SK-N-SH (cell line): ENCODE measurements at regions not wholly inside any gene's neighbourhood (a gene's known extent, or its start where the extent isn't known, plus 50 kb on each side); places are given as distances from the start of the nearest gene placed in this dataset.

Source experiments
- CTCF ChIA-PET: fragments of 300-600, 350-600 bp; formaldehyde crosslinking; extraction: SDS; loops from one replicate; lab custom pipeline; 2021; lab: Yijun Ruan, JAX
- POLR2A ChIA-PET: fragments of 350-600 bp; sonication (Branson Sonifier 250); formaldehyde crosslinking; extraction: SDS; loops from one replicate; lab custom pipeline; 2020; ENCODE audit warnings: antibody characterized with exemption, inconsistent platforms; lab: Yijun Ruan, JAX
- DNase-seq: peaks from one replicate; pipeline ENCODE4 v3.0.0; 2012
- H2AFZ ChIP-seq: fragments of 200-600 bp; sonication (generic); 2 replicates; pipeline ENCODE4 v1.8.1; 2016; ENCODE audit warnings: antibody characterized with exemption, mild to moderate bottlenecking, low read depth
- H3F3A ChIP-seq: fragments of 200-600 bp; sonication (generic); replicated peaks from 2 replicates; pipeline ENCODE3; 2016; ENCODE audit warnings: antibody characterized with exemption, mild to moderate bottlenecking; ENCODE audit not compliant: insufficient read depth
- H3K27ac ChIP-seq, 2 experiments: fragments of 200-500 bp in 1 of 2; fragments of 200-600 bp in 1 of 2; sonication (Bioruptor generic) in 1 of 2; sonication (generic), shearing (Covaris generic) in 1 of 2; 2 replicates each; pipeline versions ENCODE4 v1.5.1 to v1.6.1; 2014 to 2016; ENCODE audit warnings: low read depth in 2 of 2, inconsistent platforms in 1 of 2, low read length in 1 of 2, mild to moderate bottlenecking in 1 of 2, mixed read lengths in 1 of 2
- H3K27me3 ChIP-seq: fragments of 200-600 bp; sonication (generic), shearing (Covaris generic); 2 replicates; pipeline ENCODE4 v1.6.1; 2016; ENCODE audit warnings: mixed run types; ENCODE audit not compliant: insufficient read depth
- H3K36me3 ChIP-seq, 2 experiments: fragments of 200-500 bp in 1 of 2; fragments of 200-600 bp in 1 of 2; sonication (Bioruptor generic) in 1 of 2; sonication (generic) in 1 of 2; replicated peaks in 1 of 2; 2 replicates each; pipeline versions ENCODE3 to v1.5.1; 2014 to 2016; ENCODE audit warnings: low read length in 1 of 2, mild to moderate bottlenecking in 1 of 2; ENCODE audit not compliant: insufficient read depth in 2 of 2, control insufficient read depth in 1 of 2
- H3K4me1 ChIP-seq, 2 experiments: fragments of 200-500 bp in 1 of 2; fragments of 200-600 bp in 1 of 2; sonication (Bioruptor generic) in 1 of 2; sonication (generic), shearing (Covaris generic) in 1 of 2; 2 replicates each; pipeline versions ENCODE4 v1.5.1 to v1.6.1; 2014 to 2016; ENCODE audit warnings: low read depth in 1 of 2, low read length in 1 of 2, mixed run types in 1 of 2; ENCODE audit not compliant: insufficient read depth in 2 of 2, control insufficient read depth in 1 of 2
- H3K4me2 ChIP-seq: fragments of 200-600 bp; sonication (generic), shearing (Covaris generic); 2 replicates; pipeline ENCODE4 v1.6.1; 2017; ENCODE audit warnings: mixed run types
- H3K4me3 ChIP-seq, 2 experiments: fragments of 200-500 bp in 1 of 2; fragments of 200-600 bp in 1 of 2; sonication (Bioruptor generic) in 1 of 2; sonication (generic), shearing (Covaris generic) in 1 of 2; 2 replicates each; pipeline versions ENCODE4 v1.5.1 to v1.8.1; 2014 to 2016; ENCODE audit warnings: low read depth in 2 of 2, inconsistent platforms in 1 of 2, low read length in 1 of 2, mild to moderate bottlenecking in 1 of 2, mixed read lengths in 1 of 2, moderate library complexity in 1 of 2
- H3K79me2 ChIP-seq: fragments of 200-600 bp; sonication (generic); 2 replicates; pipeline ENCODE4 v1.8.1; 2017; ENCODE audit warnings: mild to moderate bottlenecking; ENCODE audit not compliant: insufficient read depth
- H3K9ac ChIP-seq: fragments of 200-600 bp; sonication (generic); 2 replicates; pipeline ENCODE4 v1.6.1; 2017; ENCODE audit warnings: mixed run types
- H3K9me2 ChIP-seq: fragments of 200-600 bp; sonication (generic); 2 replicates; pipeline ENCODE4 v1.6.1; 2017; ENCODE audit warnings: mixed run types
- H3K9me3 ChIP-seq: fragments of 200-600 bp; sonication (generic); 2 replicates; pipeline ENCODE4 v1.6.1; 2017; ENCODE audit warnings: mixed run types, mild to moderate bottlenecking, moderate library complexity
- H4K20me1 ChIP-seq: fragments of 200-600 bp; sonication (generic); 2 replicates; pipeline ENCODE4 v1.6.1; 2017; ENCODE audit warnings: mild to moderate bottlenecking, mixed run types; ENCODE audit not compliant: insufficient read depth
- FOXM1 ChIP-seq: IDR thresholded peaks from 2 replicates; pipeline ENCODE4 v1.4.0; 2012; ENCODE audit warnings: low read depth, mild to moderate bottlenecking
- GABPA ChIP-seq: IDR thresholded peaks from 2 replicates; pipeline ENCODE4 v1.4.0; 2012; ENCODE audit warnings: low read depth, mild to moderate bottlenecking
- MXI1 ChIP-seq: IDR thresholded peaks from 2 replicates; pipeline ENCODE4 v1.6.1; 2012; ENCODE audit warnings: mild to moderate bottlenecking, low read depth, low read length, improper control_type of control experiment
- RAD21 ChIP-seq: IDR thresholded peaks from 2 replicates; pipeline ENCODE4 v1.6.1; 2012; ENCODE audit warnings: mild to moderate bottlenecking, low read length
- SIN3A ChIP-seq: IDR thresholded peaks from 2 replicates; pipeline ENCODE4 v1.6.1; 2012; ENCODE audit warnings: low read depth, mild to moderate bottlenecking, low read length, moderate library complexity, borderline replicate concordance
- SMC3 ChIP-seq: IDR thresholded peaks from 2 replicates; pipeline ENCODE4 v1.6.1; 2012; ENCODE audit warnings: low read depth, low read length, improper control_type of control experiment
- TCF12 ChIP-seq: IDR thresholded peaks from 2 replicates; pipeline ENCODE4 v1.4.0; 2012
- YY1 ChIP-seq: IDR thresholded peaks from 2 replicates; pipeline ENCODE4 v1.4.0; 2012; ENCODE audit warnings: low read depth, mild to moderate bottlenecking
- WGBS: methylation state at CpG from one replicate; pipeline ENCODE4 v1.1.6; 2017; ENCODE audit warnings: low lambda C conversion rate; 5-methylcytosine and 5-hydroxymethylcytosine counted together
- TF ChIP-seq, protein P1 (sequence below): fragments of 150-350 bp; IDR thresholded peaks from 2 replicates; pipeline ENCODE4 v1.6.1; 2016; ENCODE audit warnings: mild to moderate bottlenecking, low read depth, low read length
- TF ChIP-seq, protein P2 (sequence below): IDR thresholded peaks from 2 replicates; pipeline ENCODE4 v1.4.0; 2012; ENCODE audit warnings: low read depth, borderline replicate concordance
- TF ChIP-seq, protein P3 (sequence below): fragments of 150-350 bp; IDR thresholded peaks from 2 replicates; pipeline ENCODE4 v1.6.1; 2017; ENCODE audit warnings: antibody characterized with exemption, low read length, low read depth, borderline replicate concordance
- TF ChIP-seq, protein P4 (sequence below): IDR thresholded peaks from 2 replicates; pipeline ENCODE4 v1.6.1; 2012; ENCODE audit warnings: mild to moderate bottlenecking, low read depth, low read length, moderate library complexity

DNA sequence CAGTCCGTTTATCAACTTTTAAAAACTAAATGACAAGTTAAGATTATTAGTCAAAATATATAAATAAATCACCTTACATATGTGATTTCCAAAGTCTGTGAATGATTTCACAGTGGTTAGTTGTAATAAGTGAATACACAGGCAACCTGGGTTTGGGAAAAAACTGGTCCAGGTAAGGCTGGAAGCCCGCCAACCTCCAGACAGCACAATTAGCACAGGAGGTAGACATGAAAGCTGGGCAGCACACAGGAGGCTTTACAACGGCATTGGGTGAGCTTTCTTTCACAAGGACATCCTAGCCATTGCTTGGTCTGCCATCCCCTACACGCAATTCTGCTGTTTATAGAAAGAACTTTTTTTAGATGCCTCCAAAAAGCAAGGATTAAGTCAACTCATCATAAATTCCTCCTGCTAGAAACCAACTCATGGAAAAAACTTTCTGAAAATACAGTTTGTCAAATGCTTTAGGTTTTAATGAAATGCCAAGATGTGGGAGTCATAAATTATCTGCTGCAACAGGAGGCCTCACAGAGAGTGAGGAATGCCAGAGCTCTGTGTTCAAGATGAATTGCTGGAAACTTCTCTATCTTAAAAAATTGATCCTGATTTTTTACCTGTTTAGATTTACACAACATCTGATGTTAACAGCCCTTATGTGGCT is 346.8 kb upstream of the NFE2L3 start:
- H3K79me2 ChIP-seq, result no peaks in the 10 kb centered on the region
- CTCF ChIA-PET, result interaction anchor here (0.9 to 2.6 kb wide), 6 partner anchors 13 to 413 kb away, joined by 3 to 8 read pairs (median 4); no protein-coding TSS in a partner anchor
- no peaks in the 10 kb centered on the region for H4K20me1 ChIP-seq
- no peaks in the 10 kb centered on the region for H3K27me3 ChIP-seq
- H3K9ac ChIP-seq, result no peak overlapping the region
- no peak for DNase-seq
- H2AFZ ChIP-seq, result no peak overlapping the region
- no peaks in the 10 kb centered on the region for H3K36me3 ChIP-seq
- H3K9me2 ChIP-seq, result no peaks in the 10 kb centered on the region
- peaks cover 0 to 3% of the 10 kb centered on the region in 2 experiments; a peak in 2 of 4 replicates for H3K4me1 ChIP-seq
- H3K27ac ChIP-seq, result no peak overlapping the region
- POLR2A ChIA-PET, result no interaction called here
- H3F3A ChIP-seq, result no peaks in the 10 kb centered on the region
- H3K4me3 ChIP-seq, result no peak overlapping the region
- H3K4me2 ChIP-seq, result no peak overlapping the region
- TF ChIP-seq, protein P1, sequence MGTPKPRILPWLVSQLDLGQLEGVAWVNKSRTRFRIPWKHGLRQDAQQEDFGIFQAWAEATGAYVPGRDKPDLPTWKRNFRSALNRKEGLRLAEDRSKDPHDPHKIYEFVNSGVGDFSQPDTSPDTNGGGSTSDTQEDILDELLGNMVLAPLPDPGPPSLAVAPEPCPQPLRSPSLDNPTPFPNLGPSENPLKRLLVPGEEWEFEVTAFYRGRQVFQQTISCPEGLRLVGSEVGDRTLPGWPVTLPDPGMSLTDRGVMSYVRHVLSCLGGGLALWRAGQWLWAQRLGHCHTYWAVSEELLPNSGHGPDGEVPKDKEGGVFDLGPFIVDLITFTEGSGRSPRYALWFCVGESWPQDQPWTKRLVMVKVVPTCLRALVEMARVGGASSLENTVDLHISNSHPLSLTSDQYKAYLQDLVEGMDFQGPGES, result no peak
- TF ChIP-seq GABPA (no peak), RAD21 (no peak), SMC3 (no peak), FOXM1 (no peak), YY1 (no peak), TCF12 (no peak), MXI1 (no peak), SIN3A (no peak)
- TF ChIP-seq, protein P2, sequence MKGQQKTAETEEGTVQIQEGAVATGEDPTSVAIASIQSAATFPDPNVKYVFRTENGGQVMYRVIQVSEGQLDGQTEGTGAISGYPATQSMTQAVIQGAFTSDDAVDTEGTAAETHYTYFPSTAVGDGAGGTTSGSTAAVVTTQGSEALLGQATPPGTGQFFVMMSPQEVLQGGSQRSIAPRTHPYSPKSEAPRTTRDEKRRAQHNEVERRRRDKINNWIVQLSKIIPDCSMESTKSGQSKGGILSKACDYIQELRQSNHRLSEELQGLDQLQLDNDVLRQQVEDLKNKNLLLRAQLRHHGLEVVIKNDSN, result no peak
- TF ChIP-seq, protein P3, sequence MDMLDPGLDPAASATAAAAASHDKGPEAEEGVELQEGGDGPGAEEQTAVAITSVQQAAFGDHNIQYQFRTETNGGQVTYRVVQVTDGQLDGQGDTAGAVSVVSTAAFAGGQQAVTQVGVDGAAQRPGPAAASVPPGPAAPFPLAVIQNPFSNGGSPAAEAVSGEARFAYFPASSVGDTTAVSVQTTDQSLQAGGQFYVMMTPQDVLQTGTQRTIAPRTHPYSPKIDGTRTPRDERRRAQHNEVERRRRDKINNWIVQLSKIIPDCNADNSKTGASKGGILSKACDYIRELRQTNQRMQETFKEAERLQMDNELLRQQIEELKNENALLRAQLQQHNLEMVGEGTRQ, result no peak
- TF ChIP-seq, protein P4, sequence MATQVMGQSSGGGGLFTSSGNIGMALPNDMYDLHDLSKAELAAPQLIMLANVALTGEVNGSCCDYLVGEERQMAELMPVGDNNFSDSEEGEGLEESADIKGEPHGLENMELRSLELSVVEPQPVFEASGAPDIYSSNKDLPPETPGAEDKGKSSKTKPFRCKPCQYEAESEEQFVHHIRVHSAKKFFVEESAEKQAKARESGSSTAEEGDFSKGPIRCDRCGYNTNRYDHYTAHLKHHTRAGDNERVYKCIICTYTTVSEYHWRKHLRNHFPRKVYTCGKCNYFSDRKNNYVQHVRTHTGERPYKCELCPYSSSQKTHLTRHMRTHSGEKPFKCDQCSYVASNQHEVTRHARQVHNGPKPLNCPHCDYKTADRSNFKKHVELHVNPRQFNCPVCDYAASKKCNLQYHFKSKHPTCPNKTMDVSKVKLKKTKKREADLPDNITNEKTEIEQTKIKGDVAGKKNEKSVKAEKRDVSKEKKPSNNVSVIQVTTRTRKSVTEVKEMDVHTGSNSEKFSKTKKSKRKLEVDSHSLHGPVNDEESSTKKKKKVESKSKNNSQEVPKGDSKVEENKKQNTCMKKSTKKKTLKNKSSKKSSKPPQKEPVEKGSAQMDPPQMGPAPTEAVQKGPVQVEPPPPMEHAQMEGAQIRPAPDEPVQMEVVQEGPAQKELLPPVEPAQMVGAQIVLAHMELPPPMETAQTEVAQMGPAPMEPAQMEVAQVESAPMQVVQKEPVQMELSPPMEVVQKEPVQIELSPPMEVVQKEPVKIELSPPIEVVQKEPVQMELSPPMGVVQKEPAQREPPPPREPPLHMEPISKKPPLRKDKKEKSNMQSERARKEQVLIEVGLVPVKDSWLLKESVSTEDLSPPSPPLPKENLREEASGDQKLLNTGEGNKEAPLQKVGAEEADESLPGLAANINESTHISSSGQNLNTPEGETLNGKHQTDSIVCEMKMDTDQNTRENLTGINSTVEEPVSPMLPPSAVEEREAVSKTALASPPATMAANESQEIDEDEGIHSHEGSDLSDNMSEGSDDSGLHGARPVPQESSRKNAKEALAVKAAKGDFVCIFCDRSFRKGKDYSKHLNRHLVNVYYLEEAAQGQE, result no peak
- WGBS, result 22% methylated on average over 4 of the region's 4 CpGs
- H3K9me3 ChIP-seq, result no peaks in the 10 kb centered on the region
